ENCODE measurements at regions not wholly inside any gene's neighbourhood (a gene's known extent, or its start where the extent isn't known, plus 50 kb on each side); places are given as distances from the start of the nearest gene placed in this dataset.
"Not testable (repeated sequence)": the region's sequence is repeated elsewhere in the genome, so short reads cannot be mapped to it uniquely, and the experiment has no call there.

- H3K4me1 ChIP-seq = no peaks in the 10 kb centered on the region
- TF ChIP-seq CTCF (IDR thresholded peaks at IDR 0.05) = no peak
- H3K27me3 ChIP-seq = no peaks in the 10 kb centered on the region
- no peak overlapping the region for H3K9ac ChIP-seq (ENCODE audit: low read depth in 2 of 2, low read length in 2 of 2)
- no peaks in the 10 kb centered on the region for H3K36me3 ChIP-seq
- H3K9me3 ChIP-seq = no peaks in the 10 kb centered on the region
- H3K4me3 ChIP-seq = no peak overlapping the region
- no peak overlapping the region for H3K27ac ChIP-seq
- intact Hi-C loops (cut with DNase I) = no loop called here
- DNase-seq = no peak
Observed at GRCh38 chrX:40912166-40912565, 173.1 kb upstream of the USP9X start.

- intact Hi-C loops (cut with DNase I) = no loop called here
- Histone ChIP-seq H3K27me3 (no peaks in the 10 kb centered on the region), H3K9me3 (no peaks in the 10 kb centered on the region), H3K4me3 (no peak overlapping the region), H3K27ac (no peak overlapping the region), H3K9ac (ENCODE audit: low read depth in 2 of 2, low read length in 2 of 2) (no peak overlapping the region), H3K4me1 (no peaks in the 10 kb centered on the region), H3K36me3 (no peaks in the 10 kb centered on the region)
- no peak for DNase-seq
- TF ChIP-seq CTCF (IDR thresholded peaks at IDR 0.05) = no peak
Observed at GRCh38 chrX:40912576-40912975, 172.7 kb upstream of the USP9X start.

GRCh38 chrX:40920351-40920750, 164.9 kb upstream of the USP9X start:
- H3K4me1 ChIP-seq = no peaks in the 10 kb centered on the region
- intact Hi-C loops (cut with DNase I) = loop anchor here (10.0 kb wide), 1 partner anchor 266 kb away; no protein-coding TSS in a partner anchor
- peaks cover 7% of the 10 kb centered on the region for H3K27me3 ChIP-seq
- H3K4me3 ChIP-seq = no peak overlapping the region
- no peak for TF ChIP-seq CTCF (IDR thresholded peaks at IDR 0.05)
- H3K9ac ChIP-seq (ENCODE audit: low read depth in 2 of 2, low read length in 2 of 2) = no peak overlapping the region
- DNase-seq = no peak
- H3K27ac ChIP-seq = no peak overlapping the region
- H3K9me3 ChIP-seq = no peaks in the 10 kb centered on the region
- H3K36me3 ChIP-seq = no peaks in the 10 kb centered on the region

GRCh38 chrX:40922307-40922706, 162.9 kb upstream of the USP9X start:
- no peak for TF ChIP-seq CTCF (IDR thresholded peaks at IDR 0.05)
- intact Hi-C loops (cut with DNase I) = loop anchor here (10.0 kb wide), 1 partner anchor 268 kb away; no protein-coding TSS in a partner anchor
- Histone ChIP-seq H3K27ac (no peak overlapping the region), H3K27me3 (peaks cover 7% of the 10 kb centered on the region), H3K4me3 (no peak overlapping the region), H3K36me3 (no peaks in the 10 kb centered on the region), H3K9ac (ENCODE audit: low read depth in 2 of 2, low read length in 2 of 2) (no peak overlapping the region), H3K4me1 (no peaks in the 10 kb centered on the region), H3K9me3 (no peaks in the 10 kb centered on the region)
- DNase-seq = no peak

DNA sequence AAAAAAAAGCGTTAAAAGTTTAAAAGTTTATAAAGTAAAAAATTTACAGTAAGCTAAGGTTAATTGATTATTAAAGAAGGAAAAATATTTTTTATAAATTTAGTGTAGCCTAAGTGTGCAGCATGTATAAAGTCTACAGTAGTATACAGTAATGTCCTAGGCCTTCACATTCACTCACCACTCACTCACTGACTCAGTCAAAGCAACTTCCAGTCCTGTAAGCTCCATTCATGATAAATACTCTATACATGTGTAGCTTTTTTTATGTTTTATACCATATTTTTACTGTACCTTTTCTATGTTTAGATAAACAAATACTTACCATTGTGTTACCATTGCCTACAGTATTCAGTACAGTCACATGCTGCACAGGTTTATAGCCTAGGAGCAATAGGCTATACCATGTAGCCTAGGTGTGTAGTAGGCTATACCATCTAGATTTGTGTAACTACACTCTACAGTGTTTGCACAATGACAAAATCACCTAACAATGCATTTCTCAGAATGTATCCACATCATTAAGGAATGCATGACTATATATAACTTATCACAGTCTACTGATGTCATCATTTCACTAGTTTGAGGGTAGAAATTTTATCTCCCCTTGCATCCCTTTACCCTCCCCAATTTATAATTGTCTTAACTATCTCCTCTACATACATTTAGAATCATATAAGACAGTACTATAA, 158.4 kb upstream of the USP9X start:
- DNase-seq; H3K9me3 ChIP-seq; H3K9ac ChIP-seq (ENCODE audit: low read depth in 2 of 2, low read length in 2 of 2); H3K36me3 ChIP-seq; H3K4me3 ChIP-seq; H3K27ac ChIP-seq; H3K4me1 ChIP-seq; H3K27me3 ChIP-seq: not testable (repeated sequence)
- intact Hi-C loops (cut with DNase I) = loop anchor here (10.0 kb wide), 1 partner anchor 272 kb away; no protein-coding TSS in a partner anchor

- H3K4me3 ChIP-seq = no peak overlapping the region
Observed at GRCh38 chrX:40928076-40928475, 157.2 kb upstream of the USP9X start.

More at GRCh38 chrX:40928076-40928475, 157.2 kb upstream of the USP9X start:
- Histone ChIP-seq H3K4me1 (no peaks in the 10 kb centered on the region), H3K27me3 (no peaks in the 10 kb centered on the region), H3K9ac (ENCODE audit: low read depth in 2 of 2, low read length in 2 of 2) (no peak overlapping the region), H3K36me3 (no peaks in the 10 kb centered on the region), H3K27ac (no peak overlapping the region), H3K9me3 (no peaks in the 10 kb centered on the region)
- no peak for TF ChIP-seq CTCF (IDR thresholded peaks at IDR 0.05)
- no peak for DNase-seq
- intact Hi-C loops (cut with DNase I) = loop anchor here (10.0 kb wide), 1 partner anchor 273 kb away; no protein-coding TSS in a partner anchor

Measured in colonic mucosa (tissue), 4 donors.